Sigmoid colon (tissue), 4 donors: ENCODE measurements at regions not wholly inside any gene's neighbourhood (a gene's known extent, or its start where the extent isn't known, plus 50 kb on each side); places are given as distances from the start of the nearest gene placed in this dataset.

Experiments used
- POLR2A ChIP-seq, 2 donors: fragments of 450-650 bp; IDR thresholded peaks; one replicate each; pipeline ENCODE4 v1.6.1; 2016; ENCODE audit warnings: antibody characterized with exemption in 2 of 2, mild to moderate bottlenecking in 2 of 2, moderate library complexity in 2 of 2
- POLR2AphosphoS5 ChIP-seq, 4 donors: sonication (generic); formaldehyde crosslinking; IDR thresholded peaks; one replicate each; pipeline ENCODE4 v1.6.1; 2017; ENCODE audit warnings: antibody characterized with exemption in 4 of 4
- TF ChIP-seq, protein P1 (sequence below), 4 experiments: fragments of 450-650 bp in 3 of 4; fragments of 200-600 bp in 1 of 4; IDR thresholded peaks; one replicate each; pipeline ENCODE4 v1.5.1; 2016 to 2019; ENCODE audit warnings: antibody characterized with exemption in 4 of 4, mild to moderate bottlenecking in 3 of 4, moderate library complexity in 2 of 4

DNA sequence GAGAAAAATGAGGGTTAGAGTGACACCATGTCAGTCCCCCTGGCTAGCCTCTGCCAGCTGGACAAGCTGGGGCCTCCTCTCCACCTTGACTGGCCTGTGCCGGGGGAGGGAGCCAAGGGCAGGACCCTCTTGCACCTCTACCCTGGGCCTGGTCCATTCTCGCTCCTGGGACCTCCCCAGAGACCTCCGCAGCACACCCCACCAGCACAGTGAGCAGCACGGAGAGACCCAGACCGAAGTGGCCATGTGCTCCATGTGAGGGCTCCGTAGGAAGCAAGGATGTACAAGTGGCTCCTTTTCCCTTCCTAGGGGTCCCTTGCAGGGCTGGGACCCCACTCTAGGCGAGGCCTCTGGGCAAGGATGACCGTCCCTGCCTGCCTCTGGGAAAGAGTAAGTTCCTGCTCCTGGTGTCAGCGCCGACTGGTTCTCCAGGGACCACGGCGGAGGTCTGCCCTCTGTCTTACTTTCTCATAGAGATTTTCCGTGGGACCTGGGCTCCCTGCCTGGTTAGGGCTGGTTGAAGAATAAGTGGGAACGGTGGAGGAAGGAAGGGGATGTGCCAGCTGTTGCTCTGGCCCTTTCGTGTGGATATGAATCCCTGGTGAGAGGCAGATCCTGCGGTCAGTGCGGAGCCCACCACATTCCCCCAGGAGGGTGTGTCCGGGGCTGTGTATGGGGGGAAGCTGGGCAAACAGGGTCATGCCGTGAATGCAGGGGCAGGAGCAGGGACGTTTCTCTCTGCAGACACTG is 124.2 kb downstream of the METRNL start:
- TF ChIP-seq, protein P1, sequence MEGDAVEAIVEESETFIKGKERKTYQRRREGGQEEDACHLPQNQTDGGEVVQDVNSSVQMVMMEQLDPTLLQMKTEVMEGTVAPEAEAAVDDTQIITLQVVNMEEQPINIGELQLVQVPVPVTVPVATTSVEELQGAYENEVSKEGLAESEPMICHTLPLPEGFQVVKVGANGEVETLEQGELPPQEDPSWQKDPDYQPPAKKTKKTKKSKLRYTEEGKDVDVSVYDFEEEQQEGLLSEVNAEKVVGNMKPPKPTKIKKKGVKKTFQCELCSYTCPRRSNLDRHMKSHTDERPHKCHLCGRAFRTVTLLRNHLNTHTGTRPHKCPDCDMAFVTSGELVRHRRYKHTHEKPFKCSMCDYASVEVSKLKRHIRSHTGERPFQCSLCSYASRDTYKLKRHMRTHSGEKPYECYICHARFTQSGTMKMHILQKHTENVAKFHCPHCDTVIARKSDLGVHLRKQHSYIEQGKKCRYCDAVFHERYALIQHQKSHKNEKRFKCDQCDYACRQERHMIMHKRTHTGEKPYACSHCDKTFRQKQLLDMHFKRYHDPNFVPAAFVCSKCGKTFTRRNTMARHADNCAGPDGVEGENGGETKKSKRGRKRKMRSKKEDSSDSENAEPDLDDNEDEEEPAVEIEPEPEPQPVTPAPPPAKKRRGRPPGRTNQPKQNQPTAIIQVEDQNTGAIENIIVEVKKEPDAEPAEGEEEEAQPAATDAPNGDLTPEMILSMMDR (IDR thresholded peaks at IDR 0.05) = no peak
- no peak for TF ChIP-seq POLR2A (IDR thresholded peaks at IDR 0.05)
- no peak for TF ChIP-seq POLR2AphosphoS5 (IDR thresholded peaks at IDR 0.05)
